GM03348 (cell line): ENCODE measurements at regions not wholly inside any gene's neighbourhood (a gene's known extent, or its start where the extent isn't known, plus 50 kb on each side); places are given as distances from the start of the nearest gene placed in this dataset.
A peak's percentile ranks its signal among the peaks of the same experiment; 100 is the strongest.

Experiments
- DNase-seq: peaks from one replicate; pipeline ENCODE4 v3.0.0; 2012; ENCODE audit warnings: low spot score

- no peak for DNase-seq
Measured at GRCh38 chr3:72341920-72342319, 506.3 kb downstream of the SHQ1 start.

GRCh38 chr3:72341380-72341770, 506.9 kb downstream of the SHQ1 start:
- DNase-seq = no peak

- no peak for DNase-seq
Measured at GRCh38 chr3:72340476-72341379, 507.5 kb downstream of the SHQ1 start.

- no peak for DNase-seq
Measured at GRCh38 chr3:72340056-72340455, 508.2 kb downstream of the SHQ1 start.

- DNase-seq = no peak
Measured at GRCh38 chr3:72339670-72340030, 508.6 kb downstream of the SHQ1 start.

- DNase-seq = peak; percentile 89
Measured at GRCh38 chr3:72338942-72339669, 509.1 kb downstream of the SHQ1 start.

GRCh38 chr3:72338082-72338941, 509.9 kb downstream of the SHQ1 start:
- no peak for DNase-seq

GRCh38 chr3:72337480-72337855, 510.8 kb downstream of the SHQ1 start:
- DNase-seq = no peak

GRCh38 chr3:72336821-72337479, 511.3 kb downstream of the SHQ1 start:
- peak; percentile 64 for DNase-seq

GRCh38 chr3:72336114-72336651, 512.1 kb downstream of the SHQ1 start:
- DNase-seq = no peak

GRCh38 chr3:72335458-72336095, 512.7 kb downstream of the SHQ1 start:
- DNase-seq = peak; percentile 35

GRCh38 chr3:72334681-72335457, 513.4 kb downstream of the SHQ1 start:
- DNase-seq = no peak

GRCh38 chr3:72332689-72333088, 515.6 kb downstream of the SHQ1 start:
- DNase-seq = no peak

GRCh38 chr3:72332036-72332435, 516.2 kb downstream of the SHQ1 start:
- DNase-seq = no peak

GRCh38 chr3:72331076-72331475, 517.2 kb downstream of the SHQ1 start:
- DNase-seq = no peak

- no peak for DNase-seq
Measured at GRCh38 chr3:72329354-72329753, 518.9 kb downstream of the SHQ1 start.

GRCh38 chr3:72328755-72329277, 519.4 kb downstream of the SHQ1 start:
- no peak for DNase-seq

- DNase-seq = no peak
Measured at GRCh38 chr3:72327008-72327407, 521.2 kb downstream of the SHQ1 start.

- DNase-seq = no peak
Measured at GRCh38 chr3:72324253-72324811, 523.9 kb downstream of the SHQ1 start.

- no peak for DNase-seq
Measured at GRCh38 chr3:72323773-72324172, 524.5 kb downstream of the SHQ1 start.
